CD4-positive, alpha-beta T cell (primary cell): ENCODE measurements at regions not wholly inside any gene's neighbourhood (a gene's known extent, or its start where the extent isn't known, plus 50 kb on each side); places are given as distances from the start of the nearest gene placed in this dataset.

Experiments
- ATAC-seq: fragments of 200-7000 bp; cut with Tn5 transposase; one replicate; pipeline ENCODE4 v1.10.0; 2022; ENCODE audit warnings: mild to moderate bottlenecking; ENCODE audit not compliant: poor library complexity
- CTCF ChIA-PET: fragments of 350-600 bp; sonication (Branson Sonifier 250); formaldehyde crosslinking; loops from one replicate; lab custom pipeline; 2021; ENCODE audit warnings: antibody characterized with exemption, inconsistent platforms; lab: Charles Lee
- POLR2A ChIA-PET: fragments of 350-600 bp; sonication (Branson Sonifier 250); formaldehyde crosslinking; loops from one replicate; lab custom pipeline; 2021; ENCODE audit warnings: antibody characterized with exemption, inconsistent platforms; lab: Charles Lee
- DNase-seq, 14 experiments: peaks; one replicate each; pipeline ENCODE4 v3.0.0-alpha.2; 2013 to 2020; ENCODE audit warnings: mixed read lengths in 2 of 14
- H3K27ac ChIP-seq, 2 donors: one replicate each; pipeline versions ENCODE4 v1.5.1 to v1.7.0; 2013; ENCODE audit warnings: low read length in 2 of 2, low read depth in 1 of 2, mild to moderate bottlenecking in 1 of 2
- H3K27me3 ChIP-seq, 2 experiments: 1 replicate in 1 of 2; 2 replicates in 1 of 2; pipeline versions ENCODE4 v1.6.1 to v1.7.0; 2013; ENCODE audit warnings: low read length in 2 of 2, control low read depth in 1 of 2, mild to moderate bottlenecking in 1 of 2, moderate library complexity in 1 of 2; ENCODE audit not compliant: insufficient read depth in 2 of 2, control insufficient read depth in 1 of 2
- H3K36me3 ChIP-seq: one replicate; pipeline ENCODE4 v1.6.1; 2013; ENCODE audit warnings: low read length, control low read depth; ENCODE audit not compliant: insufficient read depth
- H3K4me1 ChIP-seq: one replicate; pipeline ENCODE4 v1.6.1; 2013; ENCODE audit warnings: low read length, control low read depth; ENCODE audit not compliant: insufficient read depth
- H3K4me3 ChIP-seq: one replicate; pipeline ENCODE4 v1.5.1; 2013; ENCODE audit warnings: mild to moderate bottlenecking, low read length, moderate library complexity
- H3K9me3 ChIP-seq, 2 experiments: 1 replicate in 1 of 2; 2 replicates in 1 of 2; pipeline versions ENCODE4 v1.6.1 to v1.7.0; 2013; ENCODE audit warnings: low read length in 2 of 2, mild to moderate bottlenecking in 2 of 2, control low read depth in 1 of 2, moderate library complexity in 1 of 2; ENCODE audit not compliant: control insufficient read depth in 1 of 2, insufficient read depth in 1 of 2
- H3K27ac Mint-ChIP-seq: one replicate; pipeline ENCODE4 v1.8.0; 2020; ENCODE audit warnings: mixed read lengths
- H3K27me3 Mint-ChIP-seq: one replicate; pipeline ENCODE4 v1.8.0; 2021; ENCODE audit warnings: mixed read lengths
- H3K36me3 Mint-ChIP-seq: one replicate; pipeline ENCODE4 v1.8.0; 2021; ENCODE audit warnings: low read depth, mixed read lengths
- H3K4me1 Mint-ChIP-seq: one replicate; pipeline ENCODE4 v1.8.0; 2021; ENCODE audit warnings: low read depth, mixed read lengths
- H3K4me3 Mint-ChIP-seq: one replicate; pipeline ENCODE4 v1.8.0; 2020; ENCODE audit warnings: mild to moderate bottlenecking, mixed read lengths
- H3K9me3 Mint-ChIP-seq: one replicate; pipeline ENCODE4 v1.8.0; 2020; ENCODE audit warnings: mixed read lengths
- CTCF ChIP-seq: fragments of 200-600 bp; IDR thresholded peaks from one replicate; pipeline ENCODE4 v1.8.0; 2022; ENCODE audit warnings: antibody characterized with exemption, mild to moderate bottlenecking
- intact Hi-C, 2 experiments: fragments of 100-400 bp; cut with DNase I in 1 of 2; cut with micrococcal nuclease in 1 of 2; formaldehyde crosslinking; loops; one replicate each; pipeline versions ENCODE4 v1.15.1 to v1.9.0; 2023 to 2025; cut with DNase I, micrococcal nuclease

GRCh38 chr4:117771647-117772337, 262.5 kb upstream of the NDST3 start:
- H3K27ac Mint-ChIP-seq = no peak overlapping the region
- no peak overlapping the region for H3K27ac ChIP-seq
- no peak for TF ChIP-seq CTCF
- ChIA-PET CTCF (no interaction called here), POLR2A (no interaction called here)
- intact Hi-C loops = no loop called here
- H3K4me1 ChIP-seq = no peaks in the 10 kb centered on the region
- H3K36me3 ChIP-seq = no peaks in the 10 kb centered on the region
- no peaks in the 10 kb centered on the region for H3K27me3 ChIP-seq
- H3K4me3 Mint-ChIP-seq = no peak overlapping the region
- no peaks in the 10 kb centered on the region for H3K27me3 Mint-ChIP-seq
- H3K4me1 Mint-ChIP-seq = no peaks in the 10 kb centered on the region
- DNase-seq (no peak), ATAC-seq (no peak)
- no peaks in the 10 kb centered on the region for H3K36me3 Mint-ChIP-seq
- peaks cover 0 to 8% of the 10 kb centered on the region in 2 experiments for H3K9me3 ChIP-seq
- peaks cover 2% of the 10 kb centered on the region for H3K9me3 Mint-ChIP-seq
- no peak overlapping the region for H3K4me3 ChIP-seq

- H3K27me3 Mint-ChIP-seq = no peaks in the 10 kb centered on the region
- no peak overlapping the region for H3K4me3 Mint-ChIP-seq
- no peak overlapping the region for H3K27ac ChIP-seq
- CTCF ChIA-PET = no interaction called here
- H3K4me1 ChIP-seq = no peaks in the 10 kb centered on the region
- ATAC-seq = no peak
- H3K4me1 Mint-ChIP-seq = no peaks in the 10 kb centered on the region
- no peak overlapping the region for H3K27ac Mint-ChIP-seq
- H3K36me3 ChIP-seq = no peaks in the 10 kb centered on the region
- no peaks in the 10 kb centered on the region for H3K27me3 ChIP-seq
- no peak for DNase-seq
- peaks cover 2% of the 10 kb centered on the region for H3K9me3 Mint-ChIP-seq
- peaks cover 0 to 8% of the 10 kb centered on the region in 2 experiments for H3K9me3 ChIP-seq
- H3K4me3 ChIP-seq = no peak overlapping the region
- no peaks in the 10 kb centered on the region for H3K36me3 Mint-ChIP-seq
- intact Hi-C loops = no loop called here
- no peak for TF ChIP-seq CTCF
- POLR2A ChIA-PET = no interaction called here
Observed at GRCh38 chr4:117773064-117773936, 261.0 kb upstream of the NDST3 start.

- intact Hi-C loops = no loop called here
- H3K36me3 ChIP-seq = no peaks in the 10 kb centered on the region
- H3K27ac Mint-ChIP-seq = no peak overlapping the region
- H3K4me1 ChIP-seq = no peaks in the 10 kb centered on the region
- no peaks in the 10 kb centered on the region for H3K27me3 ChIP-seq
- no peak overlapping the region for H3K27ac ChIP-seq
- ChIA-PET POLR2A (no interaction called here), CTCF (no interaction called here)
- no peaks in the 10 kb centered on the region for H3K27me3 Mint-ChIP-seq
- H3K36me3 Mint-ChIP-seq = no peaks in the 10 kb centered on the region
- peaks cover 0 to 1% of the 10 kb centered on the region in 2 experiments for H3K9me3 ChIP-seq
- no peaks in the 10 kb centered on the region for H3K4me1 Mint-ChIP-seq
- DNase-seq = no peak
- H3K4me3 Mint-ChIP-seq = no peak overlapping the region
- H3K9me3 Mint-ChIP-seq = peaks cover 2% of the 10 kb centered on the region
- ATAC-seq = no peak
- TF ChIP-seq CTCF = no peak
- H3K4me3 ChIP-seq = no peak overlapping the region
Observed at GRCh38 chr4:117777721-117778120, 256.6 kb upstream of the NDST3 start.
